Right lobe of liver (tissue), 4 donors: ENCODE measurements at regions not wholly inside any gene's neighbourhood (a gene's known extent, or its start where the extent isn't known, plus 50 kb on each side); places are given as distances from the start of the nearest gene placed in this dataset.
"Not testable (repeated sequence)": the region's sequence is repeated elsewhere in the genome, so short reads cannot be mapped to it uniquely, and the experiment has no call there.

Experiments used
- CTCF ChIP-seq, 4 donors: fragments of 200-600 bp in 3 of 4; fragments of 450-650 bp in 1 of 4; IDR thresholded peaks; one replicate each; pipeline versions ENCODE4 v1.5.1 to v1.8.0; 2016 to 2022; ENCODE audit warnings: antibody characterized with exemption in 4 of 4, mild to moderate bottlenecking in 2 of 4
- POLR2A ChIP-seq: fragments of 450-650 bp; IDR thresholded peaks from one replicate; pipeline ENCODE4 v1.6.1; 2017; ENCODE audit warnings: antibody characterized with exemption, mild to moderate bottlenecking
- donor health status: DM: no; HTN: no; CAD: no.
- donor health status: DM: no; HTN: no; CAD: no.
- donor health status: DM: no; HTN: yes; CAD: no.

GRCh38 chr13:80522463-80522862 is 181.5 kb upstream of the SPRY2 start:
- TF ChIP-seq CTCF (IDR thresholded peaks at IDR 0.05); POLR2A: not testable (repeated sequence)
